ENCODE measurements at regions not wholly inside any gene's neighbourhood (a gene's known extent, or its start where the extent isn't known, plus 50 kb on each side); places are given as distances from the start of the nearest gene placed in this dataset.

GRCh38 chr6:44023586-44024454, 103.4 kb downstream of the MRPL14 start:
- TF ChIP-seq CTCF (IDR thresholded peaks at IDR 0.05; ENCODE audit: insufficient read depth, low read length, poor library complexity, severe bottlenecking) (no peak), EZH2phosphoT487 (conservative IDR thresholded peaks at IDR 0.05; ENCODE audit: low read length) (no peak)

Measured in SU-DHL-6 (cell line).